ENCODE measurements at regions not wholly inside any gene's neighbourhood (a gene's known extent, or its start where the extent isn't known, plus 50 kb on each side); places are given as distances from the start of the nearest gene placed in this dataset.
"Not testable (repeated sequence)": the region's sequence is repeated elsewhere in the genome, so short reads cannot be mapped to it uniquely, and the experiment has no call there.

DNA sequence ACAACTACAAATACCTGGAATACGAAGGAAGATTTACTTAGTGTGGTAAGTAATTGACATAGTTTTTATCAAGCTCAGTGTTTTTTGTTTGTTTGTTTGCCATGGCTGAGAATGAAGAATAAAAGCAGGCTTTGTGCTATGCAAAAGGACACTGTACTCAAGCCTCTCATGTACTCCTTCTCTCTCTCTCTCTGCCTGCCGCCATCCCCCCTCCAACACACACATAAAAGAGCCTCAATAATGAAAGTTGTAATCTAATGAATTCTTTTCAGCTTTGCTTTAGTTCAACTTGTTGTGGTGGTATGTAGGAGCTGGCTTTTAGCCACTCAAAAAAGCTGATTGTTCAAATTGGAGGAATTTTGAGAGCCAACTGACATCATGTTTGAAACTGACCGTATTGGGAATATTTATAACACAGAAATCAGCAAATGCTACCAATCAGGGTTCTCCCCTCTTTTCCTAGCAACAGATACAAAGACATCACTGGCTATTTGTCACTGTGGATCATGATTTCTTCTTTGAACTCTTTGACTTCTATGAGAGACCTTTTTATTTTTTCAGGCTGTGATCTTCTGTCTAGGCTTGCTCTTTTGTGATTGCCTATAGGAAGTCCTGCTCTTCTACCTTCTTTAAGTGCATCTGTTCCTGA lies 1148.8 kb downstream of the RAPGEF2 start:
- no peak for DNase-seq

DNA sequence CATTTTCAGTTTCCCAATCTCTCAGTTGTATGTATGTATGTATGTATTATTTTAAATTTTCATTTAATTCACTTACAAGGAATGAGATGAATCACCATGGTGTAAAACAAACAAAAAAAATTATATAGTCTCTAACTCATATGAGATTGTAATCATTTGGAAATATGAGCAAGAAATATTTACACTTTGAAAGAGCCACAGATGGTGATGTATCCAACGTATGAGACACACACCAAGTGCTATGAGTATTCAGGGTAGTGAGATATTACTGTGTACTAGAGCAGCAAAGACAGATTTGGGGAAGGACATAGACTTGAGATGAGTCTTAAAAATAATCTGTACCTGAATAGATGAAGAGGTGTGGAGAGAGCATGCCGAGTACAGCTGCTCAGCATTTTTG lies 1154.4 kb downstream of the RAPGEF2 start:
- DNase-seq, result no peak

DNA sequence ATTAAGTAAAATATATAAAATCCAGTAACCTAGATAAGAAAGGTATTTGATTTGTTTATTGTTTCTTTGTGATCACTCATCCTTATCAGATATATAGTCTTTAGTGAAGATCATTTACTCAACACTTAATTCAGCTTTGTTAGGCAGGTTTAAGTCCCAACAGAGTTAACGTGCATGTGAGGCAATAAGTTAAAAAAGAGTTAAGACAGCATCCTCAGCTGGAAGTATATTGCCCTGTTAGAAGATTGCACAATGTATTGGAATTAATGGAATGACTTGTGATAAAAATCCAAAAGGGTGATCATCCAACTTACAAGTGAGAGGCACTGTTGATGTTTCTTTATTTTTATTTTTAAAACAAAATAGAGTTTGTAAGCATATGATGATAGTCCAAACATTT lies 1162.1 kb downstream of the RAPGEF2 start:
- no peak for DNase-seq

DNA sequence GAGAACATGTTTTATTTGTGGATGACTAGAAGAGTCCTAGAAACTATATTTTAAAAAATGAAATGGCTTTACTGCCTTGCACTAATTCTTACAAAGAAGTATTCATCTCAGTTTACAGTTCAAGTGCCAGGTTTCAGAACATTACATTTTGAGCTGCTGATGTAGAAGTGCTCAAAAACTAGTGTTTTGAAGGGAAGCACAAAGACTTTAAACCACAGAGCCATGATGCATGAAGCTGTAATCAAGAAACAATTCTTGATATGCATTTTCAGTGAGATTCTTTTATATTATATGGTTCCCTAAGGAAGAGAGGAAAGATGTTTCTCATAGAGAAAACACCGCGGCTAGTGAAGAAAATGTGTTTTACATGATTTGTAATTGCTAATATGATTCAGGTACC lies 1163.0 kb downstream of the RAPGEF2 start:
- DNase-seq, result no peak

DNA sequence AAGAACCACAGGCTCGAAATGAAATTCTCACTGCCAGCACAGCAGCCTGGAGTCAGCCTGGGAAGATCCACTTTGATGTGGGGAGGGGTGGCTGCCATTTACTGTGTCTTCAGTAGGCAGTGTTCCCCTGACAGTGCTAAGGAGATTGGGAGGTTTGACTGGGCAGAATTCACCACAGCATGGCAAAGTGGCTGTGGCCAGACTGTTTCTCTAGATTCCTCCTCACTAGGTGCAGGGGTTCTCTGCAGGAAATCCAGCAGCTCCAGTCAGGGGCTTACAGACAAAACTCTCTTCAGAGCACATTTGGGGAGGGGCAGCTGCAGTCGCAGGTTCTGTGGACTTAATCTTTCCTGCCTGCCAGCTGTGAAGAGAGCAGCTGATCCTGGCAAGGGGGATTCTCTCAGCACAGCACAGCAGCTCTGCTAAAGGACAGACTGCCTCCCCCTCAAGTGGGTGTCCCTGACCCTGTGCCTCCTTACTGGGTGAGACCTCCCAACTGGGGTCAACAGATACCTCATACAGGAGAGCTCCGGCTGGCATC lies 1174.0 kb downstream of the RAPGEF2 start:
- DNase-seq, result no peak

DNA sequence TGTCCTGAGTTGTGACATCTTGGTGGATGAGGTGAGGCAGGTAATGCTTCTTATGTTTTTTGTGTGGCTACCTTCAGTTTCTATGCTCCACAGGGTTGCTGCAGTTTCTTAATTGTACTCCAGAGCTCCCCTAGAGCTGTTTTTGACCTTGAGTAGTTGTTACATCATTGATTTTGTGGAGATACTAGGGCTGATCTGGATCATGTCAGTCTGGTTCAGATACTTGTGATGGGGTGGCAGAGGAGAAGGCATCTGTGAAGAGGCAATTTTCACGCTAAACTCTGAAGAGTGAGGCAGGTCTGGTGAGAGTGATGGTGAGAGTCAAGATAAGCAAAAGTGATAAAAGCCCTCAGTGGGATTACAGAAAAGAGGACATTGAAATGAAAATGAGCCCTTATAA lies 1180.2 kb downstream of the RAPGEF2 start:
- DNase-seq, result no peak

DNA sequence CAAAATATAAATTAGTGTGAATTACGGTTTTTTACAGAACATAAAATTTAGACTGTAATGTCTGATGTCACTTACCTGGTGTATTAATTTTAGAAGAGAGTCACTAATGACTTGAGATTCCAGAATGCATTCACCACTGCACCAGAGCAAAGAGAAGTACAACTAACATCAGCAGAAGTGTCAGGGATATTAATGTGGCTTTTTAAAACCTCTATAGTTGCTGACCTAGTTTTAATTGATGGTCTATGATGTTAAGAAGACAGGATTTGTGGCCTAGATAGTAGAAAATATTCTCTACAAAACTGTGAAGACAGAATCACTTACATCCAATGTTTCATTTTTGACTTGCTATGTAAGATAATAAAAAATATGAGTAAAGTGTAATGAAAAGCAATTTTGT lies 1181.6 kb downstream of the RAPGEF2 start:
- no peak for DNase-seq

DNA sequence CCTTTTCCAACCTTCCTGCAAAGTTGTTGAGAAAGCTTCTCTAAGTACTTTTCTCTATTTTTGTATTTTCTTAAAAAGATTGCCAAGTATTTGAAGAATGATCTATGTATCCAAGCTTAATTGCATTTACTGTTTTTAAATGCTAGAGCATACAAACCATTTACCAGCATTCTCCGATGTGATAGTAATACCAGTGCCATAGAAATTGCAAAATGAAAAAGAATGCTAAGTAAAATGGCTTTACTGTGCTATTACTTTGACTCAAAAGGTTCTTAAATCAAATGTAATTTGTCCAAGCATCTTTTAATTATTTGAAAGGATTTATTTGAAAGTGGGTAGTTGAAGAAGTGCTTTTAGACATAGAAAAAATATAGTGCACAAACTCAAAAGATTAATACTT lies 1183.2 kb downstream of the RAPGEF2 start:
- DNase-seq, result no peak

DNA sequence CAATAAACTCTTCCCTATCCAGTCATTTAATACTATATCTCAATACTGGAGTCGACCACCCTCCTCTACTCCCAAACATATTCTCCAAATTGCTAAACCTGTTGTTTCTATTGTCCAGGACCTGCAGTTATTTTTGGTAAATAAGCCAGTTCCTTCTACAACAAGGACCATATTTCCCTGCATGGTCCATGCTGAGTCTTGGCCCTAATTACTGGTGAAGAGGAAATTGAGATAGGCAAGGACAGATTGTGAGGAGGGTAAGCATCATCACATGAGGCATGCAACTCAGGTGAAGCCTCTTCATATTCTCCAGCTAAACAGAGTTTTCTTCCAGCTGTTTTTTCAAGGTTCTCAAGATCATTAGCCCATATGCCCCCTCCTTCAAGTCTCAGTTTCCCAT lies 1193.6 kb downstream of the RAPGEF2 start:
- DNase-seq, result no peak

DNA sequence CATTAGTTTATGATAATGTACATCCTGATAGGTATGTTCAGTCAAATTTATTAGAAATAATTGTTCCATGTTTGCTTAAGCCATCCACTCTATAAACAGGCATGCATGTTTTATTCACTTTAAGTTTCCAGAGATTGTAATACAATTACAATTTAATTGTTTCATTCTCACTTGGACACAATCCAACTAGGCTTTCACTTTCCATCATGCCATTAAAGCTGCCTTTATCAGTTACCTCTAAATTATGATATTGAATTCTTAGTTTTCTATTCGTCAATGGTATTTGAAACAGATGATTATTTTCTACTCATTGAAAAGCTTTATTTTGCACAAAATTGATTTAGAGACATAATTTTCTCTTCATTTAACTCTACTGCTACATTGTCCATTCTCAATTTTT lies 1196.3 kb downstream of the RAPGEF2 start:
- no peak for DNase-seq

DNA sequence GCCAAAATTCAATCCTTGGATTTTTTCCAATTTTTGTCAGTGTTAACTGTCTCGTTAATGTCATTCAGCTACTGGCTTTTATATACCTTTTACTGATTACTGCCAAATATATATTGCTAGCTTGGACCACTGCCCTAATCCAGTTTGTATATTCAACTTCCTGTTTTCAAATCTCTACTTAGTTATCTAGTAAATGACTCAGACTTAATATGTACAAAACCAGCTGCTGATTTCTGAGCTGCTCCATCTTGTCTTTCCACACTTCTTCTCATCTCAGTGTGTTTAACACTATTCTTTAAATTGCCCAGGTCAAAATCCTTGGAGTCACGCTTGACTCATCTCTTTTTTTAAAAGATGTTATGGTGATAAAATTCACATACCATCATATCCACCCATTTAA lies 1196.7 kb downstream of the RAPGEF2 start:
- no peak for DNase-seq

DNA sequence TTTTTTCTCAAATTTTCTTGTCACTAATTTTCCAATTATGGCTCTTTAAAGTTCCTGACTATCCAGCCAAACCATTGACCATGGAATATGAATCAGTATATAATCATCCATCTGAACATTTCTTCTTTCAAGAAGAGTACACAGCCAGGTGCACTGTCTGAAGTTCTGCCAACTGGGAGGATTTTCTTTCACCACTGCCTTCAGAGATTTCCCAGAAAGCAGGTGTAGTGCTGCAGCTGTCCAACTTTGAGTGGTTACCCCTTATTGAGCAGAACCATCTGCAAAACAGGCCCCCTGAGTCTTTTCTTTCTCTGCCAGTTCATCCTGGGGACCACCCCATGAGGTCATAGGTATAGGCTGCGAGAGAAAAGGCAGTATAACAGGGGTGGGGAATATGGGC lies 1213.2 kb downstream of the RAPGEF2 start:
- no peak for DNase-seq

DNA sequence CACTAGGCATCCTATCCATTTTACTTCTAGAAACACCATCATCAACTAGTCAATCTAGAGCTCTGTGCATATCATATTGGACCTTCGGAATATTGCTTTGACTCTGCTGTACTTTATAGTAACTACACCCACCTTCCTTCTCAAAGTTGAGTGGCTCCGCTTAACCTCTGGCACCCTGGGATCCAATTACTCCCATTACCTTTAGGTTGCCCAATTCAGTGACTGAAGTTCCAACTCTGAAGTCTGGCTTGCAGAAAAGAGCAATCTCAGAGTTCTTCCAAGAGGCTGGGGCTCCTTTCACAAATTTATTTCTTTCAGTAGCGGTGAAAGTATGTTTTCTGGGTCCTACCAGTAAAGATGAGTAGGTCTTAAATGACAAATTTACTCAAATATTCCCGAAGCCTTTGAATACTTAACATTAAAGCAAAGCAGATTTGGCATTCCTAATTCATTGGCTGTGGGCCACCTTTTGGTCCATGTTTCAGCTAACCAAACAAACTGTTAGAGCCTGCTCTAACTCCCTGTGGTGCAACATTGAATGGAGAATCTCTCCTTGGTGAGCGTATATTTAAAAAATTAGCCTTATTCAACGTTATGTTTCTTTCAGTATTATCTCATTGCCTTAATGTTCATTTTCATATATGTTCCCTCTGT lies 1215.8 kb downstream of the RAPGEF2 start:
- no peak for DNase-seq

DNA sequence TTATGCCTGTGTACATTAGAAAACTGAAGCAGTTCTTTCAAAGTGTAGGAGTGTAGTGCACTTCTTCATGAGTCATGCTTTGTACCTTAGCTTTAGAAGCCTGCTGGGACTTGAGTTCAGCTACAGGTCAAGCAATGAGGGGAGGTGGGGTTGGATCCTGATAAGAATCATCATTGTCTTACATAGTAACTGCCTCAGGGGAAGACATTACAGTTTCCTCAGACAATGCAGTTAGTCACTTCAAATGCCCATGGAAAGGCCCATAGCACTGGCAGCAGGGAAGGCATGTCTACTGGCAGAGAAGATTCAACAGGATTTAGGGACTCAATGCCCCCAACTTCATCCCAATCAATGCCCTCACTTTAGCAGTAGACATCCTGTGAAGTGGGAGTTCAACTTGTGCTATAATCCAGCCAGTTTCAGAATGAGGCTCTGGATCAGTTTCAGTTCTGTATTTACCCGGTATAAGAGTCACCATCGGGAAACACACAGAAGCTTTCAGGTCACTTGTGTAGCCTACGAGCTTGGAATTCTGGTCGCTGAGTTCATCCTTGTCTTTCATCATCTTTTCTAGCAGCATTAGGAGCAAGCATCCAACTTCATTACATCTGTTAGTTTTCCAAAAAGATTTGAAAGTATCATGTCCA lies 1216.5 kb downstream of the RAPGEF2 start:
- DNase-seq, result no peak

DNA sequence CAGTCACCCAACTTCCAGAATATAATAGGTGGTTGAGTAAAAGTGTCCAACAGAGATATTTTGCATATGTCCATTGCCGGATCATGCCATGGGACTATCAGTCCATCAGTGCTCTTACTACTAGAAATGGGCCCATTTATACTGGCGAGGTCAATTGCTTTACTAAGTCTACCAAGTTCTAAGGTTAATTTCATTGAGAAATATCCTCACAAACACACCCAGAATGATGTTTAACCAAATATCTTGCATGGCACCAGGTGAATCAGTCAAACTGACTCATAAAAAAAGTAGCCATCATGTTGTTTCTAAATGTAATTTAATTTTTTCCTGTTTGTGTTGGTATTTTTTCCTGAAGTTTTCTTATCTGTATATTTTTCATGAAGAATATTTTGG lies 1217.0 kb downstream of the RAPGEF2 start:
- no peak for DNase-seq

DNA sequence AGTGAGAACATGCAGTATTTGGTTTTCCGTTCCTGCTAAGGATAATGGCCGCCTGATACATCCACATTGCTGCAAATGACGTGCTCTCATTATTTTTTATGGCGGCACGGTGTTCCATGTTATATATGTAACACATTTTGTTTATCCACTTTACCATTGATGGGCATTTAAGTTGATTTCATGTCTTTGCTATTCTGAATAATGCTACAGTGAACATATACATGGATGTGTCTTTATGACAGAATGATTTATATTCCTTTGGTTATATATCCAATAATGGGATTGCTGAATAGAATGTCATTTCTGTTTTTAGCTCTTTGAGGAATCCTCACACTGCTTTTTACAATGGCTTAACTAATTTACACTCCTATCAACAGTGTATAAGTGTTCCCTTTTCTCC lies 1223.2 kb downstream of the RAPGEF2 start:
- DNase-seq, result no peak

DNA sequence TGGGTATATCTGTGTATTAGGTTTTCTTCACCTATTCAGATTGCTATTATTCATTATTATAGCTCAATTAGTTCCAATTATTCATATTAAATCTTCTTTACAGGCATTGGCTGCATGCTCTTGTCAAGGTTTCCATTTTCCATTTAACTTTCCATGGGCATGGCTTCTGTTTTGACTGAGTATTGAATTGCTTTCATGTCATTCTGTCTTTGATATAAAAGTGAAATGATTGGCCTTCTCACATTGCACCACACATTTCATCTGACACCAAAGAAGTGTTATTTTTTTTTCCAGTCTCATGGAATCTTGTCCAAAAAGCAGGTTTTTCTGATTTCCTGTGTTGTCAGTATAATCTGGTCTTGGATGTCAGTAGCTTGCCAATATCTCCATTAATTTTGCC lies 1244.3 kb downstream of the RAPGEF2 start:
- DNase-seq, result no peak

DNA sequence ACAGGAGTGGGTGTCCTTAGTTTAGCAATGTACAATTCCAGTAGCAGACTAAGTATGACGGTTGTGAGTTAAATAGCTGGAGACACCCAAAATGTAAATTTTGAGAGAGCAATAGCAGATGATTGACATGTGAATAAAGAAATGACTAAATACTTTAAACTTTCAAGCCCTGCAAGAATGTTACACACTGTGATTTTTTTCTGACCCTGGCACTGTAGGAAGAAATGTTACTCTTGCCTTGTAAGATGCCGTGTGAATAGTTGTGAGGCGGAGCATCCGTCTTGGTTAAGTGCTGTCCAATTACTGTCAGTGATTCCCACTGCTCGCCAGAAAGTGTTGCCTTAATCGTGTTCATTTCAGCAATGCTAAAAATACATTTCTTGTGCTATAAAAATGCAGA lies 1248.1 kb downstream of the RAPGEF2 start:
- DNase-seq, result no peak

DNA sequence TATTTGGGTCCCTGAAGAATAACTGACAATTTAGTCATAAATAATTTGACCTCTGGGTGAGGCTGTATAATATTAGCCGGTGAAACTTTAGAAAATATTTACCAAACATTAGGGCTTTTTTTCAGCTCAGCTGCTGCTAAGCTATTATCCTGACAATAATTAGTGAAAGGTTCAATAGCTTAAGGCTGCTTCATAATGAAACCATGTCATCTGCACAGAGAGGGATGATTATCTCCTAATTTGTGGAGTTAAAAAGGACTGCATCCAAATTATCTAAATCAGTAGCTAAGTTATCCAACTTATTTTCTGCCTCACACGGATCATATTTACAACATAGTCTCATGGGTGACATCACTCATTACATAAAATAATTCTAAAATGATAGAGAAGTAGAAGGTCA lies 1249.8 kb downstream of the RAPGEF2 start:
- no peak for DNase-seq

DNA sequence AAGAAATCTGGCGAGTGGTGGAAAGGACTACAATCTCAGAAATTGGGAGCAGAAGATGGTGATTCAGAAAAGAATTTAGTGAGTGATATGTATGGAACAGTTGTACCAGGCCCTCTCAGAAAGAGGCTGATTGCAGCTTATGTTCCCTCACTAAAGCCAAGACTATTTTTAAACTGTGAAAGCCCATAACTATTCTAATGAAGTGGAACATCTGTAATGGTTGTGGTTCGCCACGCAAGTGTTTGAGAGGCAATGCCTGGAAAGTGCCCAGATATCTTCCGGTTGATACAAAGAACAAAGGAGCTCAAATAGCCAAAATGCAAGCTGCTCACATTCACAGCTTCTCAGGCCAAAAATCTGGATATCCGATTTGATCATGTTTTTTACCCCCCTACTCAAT lies 1250.7 kb downstream of the RAPGEF2 start:
- peak; percentile 0 for DNase-seq

DNA sequence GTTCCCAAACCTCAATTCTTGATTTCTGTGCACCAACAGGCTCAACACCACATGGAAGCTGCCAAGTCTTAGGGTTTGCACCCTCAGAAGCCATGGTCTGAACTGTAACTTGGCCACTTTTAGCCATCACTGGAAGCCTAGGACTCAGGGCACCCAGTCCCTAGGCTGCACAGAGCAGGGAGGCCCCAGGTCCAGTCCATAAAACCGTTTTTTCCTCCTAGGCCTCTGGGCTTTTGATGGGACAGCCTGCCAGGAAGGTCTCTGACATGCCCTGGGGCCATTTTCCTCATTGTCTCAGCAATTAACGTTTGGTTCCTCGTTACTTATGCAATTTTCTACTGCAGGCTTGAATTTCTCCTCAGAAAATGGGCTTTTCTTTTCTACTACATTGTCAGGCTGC lies 1259.6 kb downstream of the RAPGEF2 start:
- no peak for DNase-seq

DNA sequence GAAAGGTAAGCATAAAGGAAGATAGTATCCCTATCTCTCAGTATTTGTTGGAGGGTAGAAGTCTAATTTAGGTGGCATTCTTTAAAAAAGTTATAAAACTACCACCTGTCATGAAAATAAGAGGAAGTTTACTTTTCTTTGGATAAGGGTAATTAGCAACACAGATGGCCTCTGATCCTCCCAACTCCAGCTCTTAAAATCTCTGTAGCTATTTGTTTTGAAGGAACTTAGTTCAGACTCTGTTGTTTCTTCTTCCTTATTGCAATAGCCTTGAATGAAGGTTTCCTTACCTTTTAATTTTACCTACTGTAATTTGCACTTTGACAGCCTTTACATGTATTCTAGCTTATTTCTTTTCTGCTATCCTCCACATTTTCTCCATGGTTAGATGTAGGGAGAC lies 1261.3 kb downstream of the RAPGEF2 start:
- DNase-seq, result no peak

DNA sequence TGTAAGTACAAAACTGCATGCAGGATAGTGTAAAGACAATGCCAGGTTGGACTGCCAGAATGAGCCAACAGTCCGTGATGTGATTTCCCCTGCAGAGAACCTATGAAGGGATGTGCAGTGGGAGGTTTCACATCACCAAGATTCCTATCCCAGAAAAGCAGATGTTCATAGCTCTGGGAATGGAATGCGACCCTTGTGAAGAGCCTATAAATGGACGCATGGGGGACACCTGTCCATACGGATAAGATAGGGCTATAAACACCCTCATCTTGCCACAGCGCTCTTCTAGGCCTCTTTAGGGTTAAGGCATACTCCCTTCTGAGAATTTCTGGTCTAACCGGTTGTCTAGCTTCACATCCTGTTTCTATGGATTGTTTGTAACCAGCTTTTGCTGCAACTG lies 1261.8 kb downstream of the RAPGEF2 start:
- DNase-seq, result peak; percentile 44

DNA sequence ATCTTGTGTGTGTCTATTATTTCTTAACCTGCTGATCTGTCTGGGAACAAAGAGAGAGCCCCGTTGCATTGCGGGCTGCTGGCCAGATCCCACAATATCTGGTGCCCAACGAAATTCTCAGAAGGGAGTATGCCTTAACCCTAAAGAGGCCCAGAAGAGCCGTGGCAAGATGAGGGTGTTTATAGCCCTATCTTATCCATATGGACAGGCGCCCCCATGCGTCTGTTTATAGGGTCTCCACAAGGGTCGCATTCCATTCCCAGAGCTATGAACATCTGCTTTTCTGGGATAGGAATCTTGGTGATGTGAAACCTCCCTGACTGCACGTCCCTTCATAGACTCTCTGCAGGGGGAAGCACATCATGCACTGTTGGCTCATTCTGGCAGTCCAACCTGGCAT lies 1262.5 kb downstream of the RAPGEF2 start:
- DNase-seq, result not testable (repeated sequence)
